ENCODE measurements at regions not wholly inside any gene's neighbourhood (a gene's known extent, or its start where the extent isn't known, plus 50 kb on each side); places are given as distances from the start of the nearest gene placed in this dataset.

GRCh38 chr11:45553383-45553936, 112.0 kb downstream of the CHST1 start:
- no peak for DNase-seq

- DNase-seq, result no peak
Measured at GRCh38 chr11:45551191-45551713, 114.2 kb downstream of the CHST1 start.

GRCh38 chr11:45549257-45549656, 116.2 kb downstream of the CHST1 start:
- no peak for DNase-seq

- DNase-seq, result no peak
Measured at GRCh38 chr11:45546366-45546765, 119.1 kb downstream of the CHST1 start.

- no peak for DNase-seq
Measured at GRCh38 chr11:45544826-45545225, 120.6 kb downstream of the CHST1 start.

GRCh38 chr11:45543808-45544422, 121.5 kb downstream of the CHST1 start:
- DNase-seq, result no peak

- DNase-seq, result no peak
Measured at GRCh38 chr11:45543081-45543480, 122.3 kb downstream of the CHST1 start.

GRCh38 chr11:45541693-45542434, 123.6 kb downstream of the CHST1 start:
- DNase-seq, result no peak

- DNase-seq, result no peak
Measured at GRCh38 chr11:45538939-45539338, 126.5 kb downstream of the CHST1 start.

GRCh38 chr11:45538363-45538762, 127.1 kb downstream of the CHST1 start:
- no peak for DNase-seq

- no peak for DNase-seq
Measured at GRCh38 chr11:45537614-45538013, 127.8 kb downstream of the CHST1 start.

- no peak for DNase-seq
Measured at GRCh38 chr11:45535033-45535432, 130.4 kb downstream of the CHST1 start.

GRCh38 chr11:45534132-45534531, 131.3 kb downstream of the CHST1 start:
- DNase-seq, result no peak

GRCh38 chr11:45532546-45532945, 132.9 kb downstream of the CHST1 start:
- no peak for DNase-seq

- peak; percentile 94 for DNase-seq
Measured at GRCh38 chr11:45530776-45531175, 134.6 kb downstream of the CHST1 start.

GRCh38 chr11:45530111-45530510, 135.3 kb downstream of the CHST1 start:
- DNase-seq, result peak; percentile 37

- no peak for DNase-seq
Measured at GRCh38 chr11:45528435-45528834, 137.0 kb downstream of the CHST1 start.

- DNase-seq, result no peak
Measured at GRCh38 chr11:45527898-45528297, 137.5 kb downstream of the CHST1 start.

- peak; percentile 93 for DNase-seq
Measured at GRCh38 chr11:45525393-45525792, 140.0 kb downstream of the CHST1 start.

GRCh38 chr11:45523760-45524159, 141.7 kb downstream of the CHST1 start:
- DNase-seq, result no peak

GRCh38 chr11:45518833-45519535, 146.4 kb downstream of the CHST1 start:
- no peak for DNase-seq

GRCh38 chr11:45518141-45518832, 147.1 kb downstream of the CHST1 start:
- DNase-seq, result no peak

Measured in NCI-H69 (cell line).